SJSA1 (cell line): ENCODE measurements at regions not wholly inside any gene's neighbourhood (a gene's known extent, or its start where the extent isn't known, plus 50 kb on each side); places are given as distances from the start of the nearest gene placed in this dataset.
"Not testable (repeated sequence)": the region's sequence is repeated elsewhere in the genome, so short reads cannot be mapped to it uniquely, and the experiment has no call there.

Source experiments
- DNase-seq, 2 experiments: peaks; one replicate each; pipeline ENCODE4 v3.0.0-alpha.2; 2015 to 2020; ENCODE audit warnings: low spot score in 2 of 2, low read depth in 1 of 2
- H3K27ac ChIP-seq: fragments of 250-450 bp; sonication (Bioruptor Pico); 2 replicates; pipeline ENCODE4 v1.5.1; 2020; ENCODE audit warnings: mild to moderate bottlenecking, moderate library complexity
- H3K27me3 ChIP-seq: fragments of 250-450 bp; sonication (Bioruptor Pico); replicated peaks from 2 replicates; pipeline ENCODE4 v1.5.1; 2020; ENCODE audit warnings: mild to moderate bottlenecking, moderate library complexity
- H3K36me3 ChIP-seq: fragments of 250-450 bp; sonication (Bioruptor Pico); 2 replicates; pipeline ENCODE4 v1.5.1; 2020; ENCODE audit warnings: mild to moderate bottlenecking
- H3K4me1 ChIP-seq: fragments of 250-450 bp; sonication (Bioruptor Pico); replicated peaks from 2 replicates; pipeline ENCODE4 v1.6.1; 2021; ENCODE audit warnings: mild to moderate bottlenecking
- H3K4me3 ChIP-seq: fragments of 250-450 bp; sonication (Bioruptor Pico); 2 replicates; pipeline ENCODE4 v1.5.1; 2020; ENCODE audit warnings: mild to moderate bottlenecking
- H3K9me3 ChIP-seq: fragments of 250-450 bp; sonication (Bioruptor Pico); replicated peaks from 2 replicates; pipeline ENCODE4 v1.5.1; 2020; ENCODE audit warnings: mild to moderate bottlenecking

DNA sequence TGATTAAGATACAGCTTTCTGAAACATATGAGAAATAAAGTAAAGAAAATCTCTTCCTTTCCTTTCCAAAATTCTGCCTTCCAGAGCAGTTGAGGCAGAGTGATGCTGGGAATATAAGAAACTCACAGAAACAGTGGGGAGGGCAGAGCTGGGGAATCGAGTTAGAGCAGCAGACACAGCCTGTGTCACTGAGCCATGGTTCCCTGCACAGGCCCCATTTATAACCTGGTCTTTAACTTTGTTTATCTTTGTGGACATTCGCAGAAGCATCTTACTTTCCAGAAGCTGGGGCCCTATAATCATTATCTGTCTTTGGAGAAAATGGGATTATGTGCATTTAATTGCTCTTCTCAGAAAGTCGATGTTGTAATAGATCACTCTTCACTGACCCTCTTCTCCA is 349.1 kb downstream of the SETD4 start:
- Histone ChIP-seq H3K4me1 (no peaks in the 10 kb centered on the region), H3K36me3 (no peaks in the 10 kb centered on the region), H3K27ac (no peak overlapping the region), H3K9me3 (no peaks in the 10 kb centered on the region), H3K27me3 (no peaks in the 10 kb centered on the region), H3K4me3 (no peak overlapping the region)
- no peak for DNase-seq

DNA sequence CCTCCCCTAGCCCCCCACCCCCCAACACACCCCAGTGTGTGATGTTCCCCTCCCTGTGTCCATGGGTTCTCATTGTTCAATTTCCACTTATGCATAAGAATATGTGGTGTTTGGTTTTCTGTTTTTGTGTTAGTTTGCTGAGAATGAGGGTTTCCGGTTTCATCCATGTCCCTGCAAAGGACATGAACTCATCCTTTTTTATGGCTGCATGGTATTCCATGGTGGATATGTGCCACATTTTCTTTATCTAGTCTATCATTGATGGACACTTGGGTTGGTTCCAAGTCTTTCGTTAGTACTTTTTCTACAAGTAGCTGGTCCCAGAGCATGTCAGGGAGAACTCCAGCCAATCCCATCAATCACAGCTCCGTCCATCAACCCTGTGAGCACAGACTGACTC is 350.3 kb downstream of the SETD4 start:
- H3K4me1 ChIP-seq, H3K4me3 ChIP-seq, H3K9me3 ChIP-seq, H3K36me3 ChIP-seq, DNase-seq, H3K27ac ChIP-seq, H3K27me3 ChIP-seq: not testable (repeated sequence)

DNA sequence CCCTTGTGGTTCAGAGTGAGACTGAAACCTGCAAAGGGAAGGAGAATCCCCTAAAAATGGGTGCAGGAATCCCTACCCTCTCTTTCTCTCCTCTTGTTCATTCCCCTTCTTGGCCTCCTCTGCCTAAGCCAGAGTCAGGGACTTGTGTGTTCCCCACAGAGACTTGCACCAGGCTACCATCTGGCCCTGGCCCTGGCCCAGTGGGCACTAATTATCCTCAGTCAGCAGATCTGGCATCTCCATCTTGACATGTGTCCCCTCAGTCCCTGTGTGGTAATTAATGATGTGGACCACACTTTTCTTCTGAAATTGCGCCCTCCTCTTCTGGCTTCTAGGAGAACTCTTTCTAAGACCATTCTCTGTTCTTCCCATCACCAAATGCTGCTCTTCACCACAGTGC is 354.4 kb downstream of the SETD4 start:
- H3K36me3 ChIP-seq, result no peaks in the 10 kb centered on the region
- DNase-seq, result no peak
- no peaks in the 10 kb centered on the region for H3K4me1 ChIP-seq
- no peak overlapping the region for H3K4me3 ChIP-seq
- H3K27me3 ChIP-seq, result no peaks in the 10 kb centered on the region
- no peaks in the 10 kb centered on the region for H3K9me3 ChIP-seq
- no peak overlapping the region for H3K27ac ChIP-seq

DNA sequence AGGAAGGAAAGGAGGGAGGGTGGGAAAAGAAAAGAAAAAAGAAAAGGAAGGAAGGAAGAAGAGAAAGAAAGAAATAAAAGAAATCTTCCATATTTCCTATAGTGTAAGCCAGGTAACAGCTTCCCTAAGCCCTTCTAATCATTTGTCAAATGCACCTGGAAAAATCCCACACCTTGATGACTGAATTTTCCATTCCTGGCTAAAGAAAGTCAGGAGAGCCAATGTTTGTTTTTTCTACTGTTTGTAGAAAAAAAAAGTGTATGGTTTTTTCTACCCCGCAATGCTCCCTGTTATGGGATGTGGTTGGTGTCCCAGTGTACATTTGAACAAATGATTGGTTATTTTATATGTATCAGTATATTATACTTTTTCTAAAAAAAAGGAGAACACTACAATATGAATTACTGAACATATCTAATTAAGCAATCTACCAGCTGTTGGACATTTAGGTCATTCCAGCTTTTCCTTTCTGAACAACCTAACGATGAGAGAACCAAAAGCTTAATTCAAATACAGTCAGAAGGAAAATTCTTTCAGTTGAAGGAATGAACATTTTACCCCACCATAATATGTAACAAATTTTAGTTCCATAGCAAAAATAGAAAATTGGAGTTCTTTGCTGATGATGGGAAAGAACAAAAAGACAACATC is 355.0 kb downstream of the SETD4 start:
- Histone ChIP-seq H3K4me3 (no peak overlapping the region), H3K9me3 (no peaks in the 10 kb centered on the region), H3K4me1 (no peaks in the 10 kb centered on the region)

DNA sequence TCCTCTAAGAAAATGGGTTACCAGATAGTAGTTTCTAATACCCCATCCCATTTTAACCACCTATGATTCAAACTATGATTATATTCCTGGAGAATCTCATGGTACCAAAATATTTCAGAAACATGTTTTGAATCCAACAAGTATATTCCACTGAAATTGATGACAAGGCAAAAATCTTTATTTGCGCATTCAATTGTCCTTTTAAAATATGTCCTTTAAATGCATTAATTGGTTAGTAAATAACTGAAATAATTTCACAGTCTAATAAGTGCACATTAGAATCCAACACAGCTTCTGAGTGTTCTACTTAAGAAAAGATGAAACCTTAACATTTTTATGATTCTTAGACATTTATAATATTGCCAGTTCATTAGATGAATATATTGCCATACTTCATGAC is 356.6 kb downstream of the SETD4 start:
- H3K4me1 ChIP-seq, result no peaks in the 10 kb centered on the region
- H3K27ac ChIP-seq, result no peak overlapping the region
- no peaks in the 10 kb centered on the region for H3K9me3 ChIP-seq
- no peak for DNase-seq
- H3K4me3 ChIP-seq, result no peak overlapping the region
- no peaks in the 10 kb centered on the region for H3K36me3 ChIP-seq
- H3K27me3 ChIP-seq, result no peaks in the 10 kb centered on the region

More for the DNA sequence above, 355.0 kb downstream of the SETD4 start:
- Histone ChIP-seq H3K27ac (no peak overlapping the region), H3K27me3 (no peaks in the 10 kb centered on the region), H3K36me3 (no peaks in the 10 kb centered on the region)
- no peak for DNase-seq

DNA sequence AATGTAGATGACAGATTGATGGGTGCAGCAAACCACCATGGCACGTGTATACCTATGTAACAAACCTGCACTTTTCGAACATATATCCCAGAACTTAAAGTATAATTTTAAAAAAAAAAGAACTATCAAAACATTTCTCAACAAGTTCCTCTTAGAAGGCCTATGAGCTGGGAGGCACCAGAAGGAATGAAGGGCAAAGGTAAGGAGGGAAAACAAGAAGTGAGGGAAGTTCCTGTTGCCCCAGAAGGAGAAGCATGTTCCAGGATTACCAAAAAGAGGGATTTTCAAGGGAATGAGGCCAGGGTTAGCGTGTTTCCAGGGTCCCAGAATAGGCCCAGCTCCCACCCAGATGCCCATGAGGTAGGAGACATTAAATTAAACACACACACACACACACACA is 361.0 kb downstream of the SETD4 start:
- H3K4me3 ChIP-seq, result no peak overlapping the region

DNA sequence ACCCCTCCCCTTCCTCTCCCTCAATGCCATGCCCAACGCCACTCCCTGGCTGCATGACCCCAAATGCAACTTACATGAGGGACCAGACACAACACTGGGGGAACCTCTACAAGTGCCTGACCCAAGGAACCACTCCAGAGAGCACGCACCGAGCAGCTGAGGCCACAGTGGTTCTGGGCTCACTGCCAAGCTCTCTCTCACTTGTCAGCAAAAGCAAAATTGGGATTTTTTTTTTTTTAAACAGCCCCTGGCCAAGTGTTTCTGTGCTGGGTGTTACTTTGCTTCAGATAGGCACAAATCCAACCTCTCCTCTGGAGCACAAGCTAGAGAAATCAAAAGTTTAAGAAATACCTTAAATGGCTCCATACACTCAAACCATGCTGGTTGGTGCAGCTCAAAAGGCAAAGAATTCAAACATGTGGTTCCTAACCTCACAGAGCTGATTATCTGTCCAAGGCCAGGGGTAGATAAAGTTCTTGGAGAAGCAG is 363.0 kb downstream of the SETD4 start:
- Histone ChIP-seq H3K9me3 (no peaks in the 10 kb centered on the region), H3K4me1 (no peaks in the 10 kb centered on the region), H3K27ac (no peak overlapping the region), H3K36me3 (no peaks in the 10 kb centered on the region), H3K4me3 (no peak overlapping the region), H3K27me3 (no peaks in the 10 kb centered on the region)
- peak; percentile 10 to 45 for DNase-seq

More for the DNA sequence above, 361.0 kb downstream of the SETD4 start:
- DNase-seq, result no peak
- no peaks in the 10 kb centered on the region for H3K27me3 ChIP-seq
- no peaks in the 10 kb centered on the region for H3K9me3 ChIP-seq
- no peak overlapping the region for H3K27ac ChIP-seq
- H3K4me1 ChIP-seq, result no peaks in the 10 kb centered on the region
- H3K36me3 ChIP-seq, result no peaks in the 10 kb centered on the region

DNA sequence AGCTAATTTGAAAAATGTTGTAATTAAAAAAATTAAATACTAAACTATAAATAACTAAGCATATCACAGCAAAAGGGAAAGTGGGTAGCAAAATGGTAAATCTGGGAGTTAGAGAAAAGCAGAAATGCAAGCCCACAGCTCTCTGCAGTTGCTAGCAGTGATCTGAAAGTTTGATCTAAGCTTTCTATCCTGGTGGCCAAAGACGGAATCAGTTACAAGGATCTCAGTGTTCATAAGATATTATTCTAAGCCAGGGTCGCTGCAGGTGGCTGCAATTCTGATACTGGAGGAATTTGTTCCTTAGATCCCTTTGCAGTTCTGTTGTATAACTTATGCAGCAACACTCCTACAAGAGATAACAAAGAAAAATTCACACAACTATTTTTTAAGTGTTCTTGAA is 363.7 kb downstream of the SETD4 start:
- Histone ChIP-seq H3K9me3 (no peaks in the 10 kb centered on the region), H3K36me3 (no peaks in the 10 kb centered on the region), H3K4me1 (no peaks in the 10 kb centered on the region), H3K27ac (no peak overlapping the region), H3K27me3 (no peaks in the 10 kb centered on the region), H3K4me3 (no peak overlapping the region)
- no peak for DNase-seq

DNA sequence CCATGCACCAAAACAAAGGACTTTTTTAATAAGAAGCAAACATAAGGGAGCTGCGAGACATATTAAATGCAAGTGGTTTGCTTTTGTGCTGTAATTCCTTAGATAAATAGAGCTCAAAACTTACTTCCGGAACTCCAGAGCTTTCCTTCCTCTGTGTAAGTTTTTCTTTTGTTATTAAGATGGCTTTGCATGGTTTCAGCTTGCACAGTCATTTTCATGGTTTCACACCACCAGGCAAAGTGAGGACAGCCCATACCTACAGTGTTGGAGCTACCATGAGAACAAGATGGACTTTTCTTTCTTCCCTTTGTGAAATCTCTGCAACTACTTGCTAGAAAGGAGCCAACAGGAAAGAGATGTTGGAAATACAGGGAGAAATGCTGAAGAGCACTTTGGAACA is 368.0 kb downstream of the SETD4 start:
- no peaks in the 10 kb centered on the region; the same call in 1 of the 2 replicates for H3K27me3 ChIP-seq
- no peaks in the 10 kb centered on the region for H3K9me3 ChIP-seq
- H3K4me1 ChIP-seq, result no peaks in the 10 kb centered on the region
- no peaks in the 10 kb centered on the region for H3K36me3 ChIP-seq
- no peak for DNase-seq
- no peak overlapping the region for H3K4me3 ChIP-seq
- no peak overlapping the region for H3K27ac ChIP-seq

DNA sequence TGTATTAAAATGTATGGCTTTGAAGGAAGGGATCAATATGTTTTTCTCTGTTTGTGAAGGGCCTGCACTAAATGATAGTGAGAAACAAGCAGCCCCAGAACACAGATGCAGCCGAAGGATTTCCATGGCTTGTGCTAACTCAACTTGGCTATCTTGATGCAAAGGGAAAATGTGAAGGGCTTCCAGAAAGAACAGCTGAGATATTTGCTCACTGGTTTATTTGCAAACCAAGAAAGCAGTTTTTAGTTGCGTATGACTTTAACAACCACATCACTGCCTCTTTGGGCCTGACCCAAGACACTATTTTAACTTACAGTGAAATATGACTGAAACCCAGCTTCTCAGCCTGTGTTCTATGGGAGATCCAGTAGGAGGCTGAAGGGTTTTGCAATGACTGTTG is 369.9 kb downstream of the SETD4 start:
- Histone ChIP-seq H3K4me1 (no peaks in the 10 kb centered on the region), H3K36me3 (no peaks in the 10 kb centered on the region), H3K27me3 (no peaks in the 10 kb centered on the region; the same call in 1 of the 2 replicates), H3K27ac (no peak overlapping the region), H3K4me3 (no peak overlapping the region), H3K9me3 (no peaks in the 10 kb centered on the region)
- no peak for DNase-seq

DNA sequence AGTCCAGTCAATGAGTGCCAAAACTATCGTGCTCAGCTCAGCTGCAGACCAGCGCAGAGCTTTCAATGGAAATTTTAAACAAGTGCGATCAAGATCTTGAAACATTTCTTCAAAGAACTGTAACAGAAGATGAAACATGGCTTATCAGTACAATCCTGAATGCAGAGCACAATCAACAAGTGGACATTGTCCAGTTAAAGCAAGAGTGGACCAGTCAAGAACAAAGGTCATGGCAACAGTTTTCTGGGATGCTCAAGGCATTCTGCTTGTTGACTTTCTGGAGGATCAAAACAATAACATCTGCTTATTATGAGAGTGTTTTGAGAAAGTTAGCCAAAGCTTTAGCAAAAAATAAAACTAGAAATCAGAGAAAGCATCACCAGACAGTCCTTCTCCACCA is 374.2 kb downstream of the SETD4 start:
- Histone ChIP-seq H3K27me3 (no peaks in the 10 kb centered on the region; the same call in 1 of the 2 replicates), H3K4me3 (no peak overlapping the region), H3K4me1 (no peaks in the 10 kb centered on the region), H3K9me3 (no peaks in the 10 kb centered on the region), H3K36me3 (no peaks in the 10 kb centered on the region), H3K27ac (no peak overlapping the region)
- DNase-seq, result no peak

DNA sequence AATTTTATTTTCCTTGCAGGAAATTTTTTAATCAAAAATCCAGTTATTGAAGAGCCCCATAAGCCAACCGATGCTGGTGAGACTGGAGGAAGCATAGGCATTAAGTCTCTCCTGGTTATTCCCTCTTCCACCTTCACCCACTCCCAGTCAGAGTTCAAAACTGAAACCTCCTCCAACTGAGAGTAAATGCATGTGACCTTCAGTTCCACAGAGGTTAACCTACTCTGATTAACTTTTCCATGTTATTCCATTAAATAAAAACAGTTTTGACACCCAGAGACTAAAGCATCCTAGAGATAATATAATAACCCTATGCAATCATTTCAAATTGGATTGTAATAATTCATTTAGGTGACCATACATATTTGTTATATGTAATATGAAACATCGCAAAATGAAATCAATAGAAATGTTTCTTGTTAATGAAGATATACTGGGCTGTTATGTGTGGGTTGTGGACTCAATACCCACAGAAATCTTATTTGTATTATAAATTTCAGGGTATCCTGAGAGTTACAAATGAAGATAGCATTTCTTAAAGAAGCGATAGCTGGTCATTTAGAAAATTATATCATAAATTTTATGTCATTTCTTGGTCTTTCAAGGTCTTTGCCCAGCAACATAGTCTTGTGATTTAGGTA is 376.5 kb downstream of the SETD4 start:
- H3K27ac ChIP-seq, result no peak overlapping the region
- no peak overlapping the region for H3K4me3 ChIP-seq
- no peaks in the 10 kb centered on the region for H3K27me3 ChIP-seq
- no peaks in the 10 kb centered on the region for H3K4me1 ChIP-seq
- H3K36me3 ChIP-seq, result no peaks in the 10 kb centered on the region
- no peaks in the 10 kb centered on the region for H3K9me3 ChIP-seq
- DNase-seq, result no peak

DNA sequence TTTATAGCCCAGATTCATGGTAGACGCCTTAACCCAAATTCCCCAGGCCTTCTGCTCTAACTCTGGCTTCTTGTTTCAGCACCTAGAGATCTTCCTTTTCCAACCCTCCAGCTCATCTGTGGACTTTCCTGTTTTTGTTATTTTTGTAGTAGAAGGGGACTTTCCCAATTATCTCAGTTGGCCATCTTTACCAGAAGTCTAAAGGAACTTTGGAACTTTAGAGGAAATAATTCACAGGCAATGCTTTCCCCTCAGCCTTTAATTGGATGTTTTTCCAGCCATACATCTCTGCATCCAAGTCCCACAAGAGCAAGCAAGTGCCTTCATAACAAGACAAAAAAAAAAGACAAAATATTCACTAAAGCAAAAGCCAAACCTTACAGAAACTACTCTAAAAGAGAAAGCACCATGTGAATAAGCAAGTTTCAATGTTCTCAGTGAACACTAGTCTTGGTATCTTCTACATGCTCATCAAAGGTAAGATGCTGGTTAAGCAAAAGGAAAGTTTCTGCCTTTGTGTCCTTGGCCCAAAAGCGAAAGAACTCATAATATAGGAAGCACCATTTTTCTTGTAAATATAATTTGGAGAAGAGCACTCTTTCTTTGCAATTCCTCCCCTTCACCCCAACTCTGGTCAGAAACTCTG is 377.3 kb downstream of the SETD4 start:
- H3K4me3 ChIP-seq, result no peak overlapping the region
- H3K36me3 ChIP-seq, result no peaks in the 10 kb centered on the region
- no peaks in the 10 kb centered on the region for H3K4me1 ChIP-seq
- no peak for DNase-seq
- H3K27me3 ChIP-seq, result no peaks in the 10 kb centered on the region
- no peak overlapping the region for H3K27ac ChIP-seq
- no peaks in the 10 kb centered on the region for H3K9me3 ChIP-seq

DNA sequence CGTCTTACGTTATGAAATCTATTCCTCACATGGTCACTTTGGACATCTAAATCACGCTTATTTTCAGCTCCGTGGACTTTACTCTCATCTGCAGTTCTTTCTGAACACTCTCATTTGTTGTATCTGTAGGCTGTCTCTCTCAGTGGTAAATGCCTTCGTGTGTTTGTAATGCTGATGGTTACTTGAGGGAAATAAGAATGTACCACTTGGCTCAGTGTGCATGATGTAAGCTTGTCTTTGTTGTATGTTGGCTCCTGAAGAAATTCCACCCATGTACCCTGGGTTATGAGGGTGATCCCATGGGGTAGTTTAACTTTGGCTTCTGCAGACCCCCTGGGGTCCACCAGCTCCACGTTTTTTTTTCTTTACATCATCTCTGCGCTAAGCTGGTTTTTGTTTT is 378.4 kb downstream of the SETD4 start:
- DNase-seq, result no peak
- Histone ChIP-seq H3K36me3 (no peaks in the 10 kb centered on the region), H3K27ac (no peak overlapping the region), H3K4me3 (no peak overlapping the region), H3K4me1 (no peaks in the 10 kb centered on the region), H3K9me3 (no peaks in the 10 kb centered on the region), H3K27me3 (no peaks in the 10 kb centered on the region)
